Fibroblast of lung (primary cell): ENCODE measurements at regions not wholly inside any gene's neighbourhood (a gene's known extent, or its start where the extent isn't known, plus 50 kb on each side); places are given as distances from the start of the nearest gene placed in this dataset.
"Not testable (repeated sequence)": the region's sequence is repeated elsewhere in the genome, so short reads cannot be mapped to it uniquely, and the experiment has no call there.

Source experiments
- DNase-seq, 2 donors: peaks; one replicate each; pipeline versions ENCODE4 v3.0.0 to v3.0.0-alpha.2; 2010; ENCODE audit warnings: low read depth in 2 of 2
- H2AFZ ChIP-seq: 2 replicates; pipeline ENCODE4 v1.5.1; 2012; ENCODE audit warnings: low read length, control low read depth, inconsistent platforms
- H3K27ac ChIP-seq: 2 replicates; pipeline ENCODE4 v1.5.1; 2011; ENCODE audit warnings: low read length, control low read depth; ENCODE audit not compliant: insufficient read depth
- H3K27me3 ChIP-seq: 2 replicates; pipeline ENCODE4 v1.5.1; 2011; ENCODE audit warnings: mild to moderate bottlenecking, low read length; ENCODE audit not compliant: control insufficient read depth, insufficient read depth
- H3K36me3 ChIP-seq: 2 replicates; pipeline ENCODE4 v1.5.1; 2011; ENCODE audit warnings: low read length; ENCODE audit not compliant: control insufficient read depth, insufficient read depth
- H3K4me1 ChIP-seq: 2 replicates; pipeline ENCODE4 v1.5.1; 2011; ENCODE audit warnings: low read length; ENCODE audit not compliant: control insufficient read depth, insufficient read depth; ENCODE audit errors: extremely low read depth
- H3K4me2 ChIP-seq: 2 replicates; pipeline ENCODE4 v1.5.1; 2011; ENCODE audit warnings: low read length, control low read depth; ENCODE audit not compliant: insufficient read depth; ENCODE audit errors: extremely low read depth
- H3K4me3 ChIP-seq, 4 experiments: fragments of 200-600 bp in 1 of 4; sonication (generic) in 1 of 4; replicated peaks in 1 of 4; 2 replicates each; pipeline ENCODE4 v1.5.1; 2011 to 2016; ENCODE audit warnings: low read length in 4 of 4, low read depth in 3 of 4, mild to moderate bottlenecking in 3 of 4, control low read depth in 2 of 4, inconsistent platforms in 1 of 4, mixed read lengths in 1 of 4; ENCODE audit not compliant: insufficient read depth in 1 of 4; ENCODE audit errors: control extremely low read depth in 1 of 4
- H3K79me2 ChIP-seq: 2 replicates; pipeline ENCODE4 v1.5.1; 2012; ENCODE audit warnings: mild to moderate bottlenecking, low read length, inconsistent platforms; ENCODE audit not compliant: control insufficient read depth, insufficient read depth
- H3K9ac ChIP-seq: 2 replicates; pipeline ENCODE4 v1.5.1; 2011; ENCODE audit warnings: mild to moderate bottlenecking, low read length, control low read depth; ENCODE audit not compliant: insufficient read depth
- H3K9me3 ChIP-seq: 2 replicates; pipeline ENCODE4 v1.5.1; 2012; ENCODE audit warnings: low read depth, low read length; ENCODE audit not compliant: control insufficient read depth, insufficient read depth
- H4K20me1 ChIP-seq: 2 replicates; pipeline ENCODE4 v1.5.1; 2011; ENCODE audit warnings: low read length; ENCODE audit not compliant: control insufficient read depth, insufficient read depth; ENCODE audit errors: extremely low read depth
- CTCF ChIP-seq, 2 donors: IDR thresholded peaks in 1 of 2; conservative IDR thresholded peaks in 1 of 2; 1 replicate in 1 of 2; 2 replicates in 1 of 2; pipeline ENCODE4 v1.5.1; 2011 to 2012; ENCODE audit warnings: low read length in 2 of 2, control low read depth in 1 of 2, inconsistent platforms in 1 of 2, low read depth in 1 of 2, mild to moderate bottlenecking in 1 of 2
- EZH2 ChIP-seq: IDR thresholded peaks from 2 replicates; pipeline ENCODE4 v1.5.1; 2012; ENCODE audit warnings: low read length, control low read depth, mild to moderate bottlenecking; ENCODE audit errors: missing control alignments

GRCh38 chrX:80508083-80508482 lies 87.8 kb downstream of the TENT5D start:
- not testable (repeated sequence) for H2AFZ ChIP-seq, H3K79me2 ChIP-seq, H3K4me3 ChIP-seq, H3K27me3 ChIP-seq, H3K36me3 ChIP-seq, H3K4me2 ChIP-seq, H3K9me3 ChIP-seq, DNase-seq, H3K9ac ChIP-seq, H3K27ac ChIP-seq, H3K4me1 ChIP-seq, H4K20me1 ChIP-seq

- Histone ChIP-seq H3K4me3 (no peak overlapping the region), H3K4me1 (no peaks in the 10 kb centered on the region), H3K9ac (no peak overlapping the region), H3K27me3 (no peaks in the 10 kb centered on the region), H4K20me1 (no peaks in the 10 kb centered on the region), H3K79me2 (no peaks in the 10 kb centered on the region), H3K4me2 (no peak overlapping the region), H3K27ac (no peak overlapping the region), H3K36me3 (no peaks in the 10 kb centered on the region), H2AFZ (no peak overlapping the region), H3K9me3 (no peaks in the 10 kb centered on the region)
- DNase-seq: peak in 1 of 2 donors; percentile 6
- TF ChIP-seq EZH2 (no peak), CTCF (conservative IDR thresholded peaks at IDR 0.05 in 1 of 2, IDR thresholded peaks at IDR 0.05 in 1 of 2; ENCODE audit: low read depth in 1 of 2, low read length in 2 of 2) (no peak)
Measured at GRCh38 chrX:80511969-80512760, 91.9 kb downstream of the TENT5D start.

GRCh38 chrX:80512924-80513323 lies 92.7 kb downstream of the TENT5D start:
- Histone ChIP-seq H3K27ac (no peak overlapping the region), H2AFZ (no peak overlapping the region), H3K4me2 (no peak overlapping the region), H3K36me3 (no peaks in the 10 kb centered on the region), H3K9me3 (no peaks in the 10 kb centered on the region), H3K79me2 (no peaks in the 10 kb centered on the region), H3K27me3 (no peaks in the 10 kb centered on the region), H3K4me1 (no peaks in the 10 kb centered on the region), H4K20me1 (no peaks in the 10 kb centered on the region), H3K9ac (no peak overlapping the region), H3K4me3 (no peak overlapping the region)
- DNase-seq: no peak
- no peak for TF ChIP-seq CTCF (conservative IDR thresholded peaks at IDR 0.05 in 1 of 2, IDR thresholded peaks at IDR 0.05 in 1 of 2; ENCODE audit: low read depth in 1 of 2, low read length in 2 of 2)
- TF ChIP-seq EZH2: no peak
